Kidney (tissue), 13 donors: ENCODE measurements at regions not wholly inside any gene's neighbourhood (a gene's known extent, or its start where the extent isn't known, plus 50 kb on each side); places are given as distances from the start of the nearest gene placed in this dataset.

Source experiments
- DNase-seq, 5 donors: peaks; one replicate each; pipeline ENCODE4 v3.0.0-alpha.2; 2013 to 2020
- FAIRE-seq: peaks from 2 replicates; lab custom pipeline; 2012; peaks lifted over from hg19 to GRCh38; lab: Jason Lieb, UNC
- H3K27ac ChIP-seq, 2 donors: one replicate each; pipeline ENCODE4 v1.7.0; 2013; ENCODE audit warnings: low read depth in 2 of 2, low read length in 2 of 2, inconsistent platforms in 1 of 2
- H3K27me3 ChIP-seq: one replicate; pipeline ENCODE4 v1.7.1; 2013; ENCODE audit warnings: low read length, inconsistent platforms; ENCODE audit not compliant: control insufficient read depth, insufficient read depth
- H3K36me3 ChIP-seq, 3 donors: one replicate each; pipeline versions ENCODE4 v1.7.0 to v1.7.1; 2013; ENCODE audit warnings: low read length in 3 of 3, control low read depth in 1 of 3, inconsistent platforms in 1 of 3; ENCODE audit not compliant: insufficient read depth in 3 of 3, control insufficient read depth in 2 of 3
- H3K4me1 ChIP-seq, 3 donors: one replicate each; pipeline versions ENCODE4 v1.7.0 to v1.7.1; 2013; ENCODE audit warnings: low read length in 3 of 3, inconsistent platforms in 1 of 3, low read depth in 1 of 3; ENCODE audit not compliant: control insufficient read depth in 2 of 3, insufficient read depth in 2 of 3
- H3K4me3 ChIP-seq, 3 donors: one replicate each; pipeline versions ENCODE4 v1.7.0 to v1.8.1; 2013; ENCODE audit warnings: low read length in 3 of 3, control low read depth in 1 of 3, inconsistent platforms in 1 of 3
- H3K9ac ChIP-seq, 3 donors: one replicate each; pipeline versions ENCODE4 v1.7.0 to v1.7.1; 2013; ENCODE audit warnings: low read length in 3 of 3, control low read depth in 1 of 3, inconsistent platforms in 1 of 3
- H3K9me3 ChIP-seq, 3 donors: one replicate each; pipeline versions ENCODE4 v1.7.0 to v1.7.1; 2013; ENCODE audit warnings: low read length in 3 of 3, control low read depth in 1 of 3, inconsistent platforms in 1 of 3; ENCODE audit not compliant: control insufficient read depth in 2 of 3, insufficient read depth in 1 of 3
- CTCF ChIP-seq: IDR thresholded peaks from 3 replicates; pipeline ENCODE4 v1.5.1; 2012; ENCODE audit warnings: mild to moderate bottlenecking, moderate library complexity, borderline replicate concordance; ENCODE audit not compliant: insufficient read depth; ENCODE audit errors: extremely low read depth
- intact Hi-C: fragments of 100-400 bp; cut with DNase I; formaldehyde crosslinking; loops from one replicate; pipeline ENCODE4 v1.11.1; 2022
- donor health status: control.
- donor health status: control.
- donor health status: control.
- donor health status: control.
- donor health status: control.
- donor health status: DM: yes; HTN: yes; CAD: no.
- donor health status: Normal renal cell carcinoma (clear cell type).

- Histone ChIP-seq H3K4me3 (no peak overlapping the region), H3K27ac (no peak overlapping the region), H3K9ac (no peak overlapping the region), H3K36me3 (no peaks in the 10 kb centered on the region), H3K4me1 (peaks cover 0 to 9% (median 2%) of the 10 kb centered on the region in 3 donors), H3K9me3 (no peaks in the 10 kb centered on the region), H3K27me3 (no peaks in the 10 kb centered on the region)
- TF ChIP-seq CTCF: no peak
- DNase-seq: no peak
- FAIRE-seq: no peak
- intact Hi-C loops: no loop called here
Measured at GRCh38 chr2:66851449-66851872, 416.5 kb downstream of the MEIS1 start.

GRCh38 chr2:66852953-66853352 is 418.0 kb downstream of the MEIS1 start:
- H3K9ac ChIP-seq: no peak overlapping the region
- FAIRE-seq: no peak
- intact Hi-C loops: no loop called here
- no peaks in the 10 kb centered on the region for H3K36me3 ChIP-seq
- H3K4me3 ChIP-seq: no peak overlapping the region
- no peak overlapping the region for H3K27ac ChIP-seq
- no peak for DNase-seq
- no peaks in the 10 kb centered on the region for H3K27me3 ChIP-seq
- no peak for TF ChIP-seq CTCF
- no peaks in the 10 kb centered on the region for H3K4me1 ChIP-seq
- H3K9me3 ChIP-seq: no peaks in the 10 kb centered on the region

- TF ChIP-seq CTCF: no peak
- Histone ChIP-seq H3K27me3 (no peaks in the 10 kb centered on the region), H3K4me1 (no peaks in the 10 kb centered on the region), H3K36me3 (no peaks in the 10 kb centered on the region), H3K9ac (no peak overlapping the region), H3K27ac (no peak overlapping the region), H3K4me3 (no peak overlapping the region), H3K9me3 (no peaks in the 10 kb centered on the region)
- peak in 3 of 5 donors; percentile 41 to 72 (median 70) for DNase-seq
- FAIRE-seq: no peak
- intact Hi-C loops: no loop called here
Measured at GRCh38 chr2:66853585-66853984, 418.7 kb downstream of the MEIS1 start.

- Histone ChIP-seq H3K9ac (no peak overlapping the region), H3K36me3 (no peaks in the 10 kb centered on the region), H3K27ac (no peak overlapping the region), H3K4me1 (no peaks in the 10 kb centered on the region), H3K9me3 (no peaks in the 10 kb centered on the region), H3K27me3 (no peaks in the 10 kb centered on the region), H3K4me3 (no peak overlapping the region)
- DNase-seq: no peak
- intact Hi-C loops: no loop called here
- TF ChIP-seq CTCF: no peak
- FAIRE-seq: no peak
Measured at GRCh38 chr2:66854298-66854697, 419.4 kb downstream of the MEIS1 start.
